ENCODE measurements at regions not wholly inside any gene's neighbourhood (a gene's known extent, or its start where the extent isn't known, plus 50 kb on each side); places are given as distances from the start of the nearest gene placed in this dataset.

DNA sequence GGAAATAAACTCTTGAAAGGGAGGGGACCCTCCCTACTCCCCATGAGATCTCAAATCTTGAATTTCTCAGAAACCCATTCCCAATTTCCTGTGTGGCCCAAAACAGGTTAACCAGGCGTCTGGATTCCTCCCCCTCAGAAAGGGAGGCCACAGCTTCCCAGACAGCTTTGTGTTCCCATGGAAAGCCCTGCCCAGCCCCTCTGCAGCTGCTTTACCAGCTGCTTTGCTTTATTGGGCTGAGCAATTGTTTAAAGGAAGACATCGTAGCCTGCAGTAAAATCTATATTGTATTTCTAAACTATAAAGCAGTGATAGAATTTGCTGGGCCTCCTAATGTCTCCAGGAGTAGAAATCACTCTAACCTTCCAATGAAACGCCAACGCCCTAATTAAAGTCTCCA, 97.4 kb downstream of the CHST1 start:
- Histone ChIP-seq H3K27me3 (no peaks in the 10 kb centered on the region), H3K4me1 (peaks cover 4% of the 10 kb centered on the region), H4K20me1 (ENCODE audit: low read depth) (no peaks in the 10 kb centered on the region), H3K4me3 (no peak overlapping the region), H2AFZ (replicated peaks) (no peak overlapping the region), H3K9me3 (ENCODE audit: low read depth) (no peaks in the 10 kb centered on the region), H3K36me3 (no peaks in the 10 kb centered on the region), H3K27ac (no peak overlapping the region), H3F3A (ENCODE audit: low read depth) (no peaks in the 10 kb centered on the region), H3K79me2 (ENCODE audit: low read depth) (no peaks in the 10 kb centered on the region), H3K9ac (no peak overlapping the region), H3K4me2 (peak overlapping the region; percentile 4)
- Mint-ChIP-seq H3K4me3 (no peak overlapping the region), H3K27me3 (ENCODE audit: insufficient read depth, low read depth) (peaks cover 15% of the 10 kb centered on the region), H3K36me3 (no peaks in the 10 kb centered on the region), H3K9me3 (no peaks in the 10 kb centered on the region), H3K4me1 (no peaks in the 10 kb centered on the region), H3K27ac (no peak overlapping the region)
- DNase-seq (ENCODE audit: low spot score) = no peak
- TF ChIP-seq EZH2phosphoT487 (IDR thresholded peaks at IDR 0.05) = no peak
- TF ChIP-seq, protein P1, sequence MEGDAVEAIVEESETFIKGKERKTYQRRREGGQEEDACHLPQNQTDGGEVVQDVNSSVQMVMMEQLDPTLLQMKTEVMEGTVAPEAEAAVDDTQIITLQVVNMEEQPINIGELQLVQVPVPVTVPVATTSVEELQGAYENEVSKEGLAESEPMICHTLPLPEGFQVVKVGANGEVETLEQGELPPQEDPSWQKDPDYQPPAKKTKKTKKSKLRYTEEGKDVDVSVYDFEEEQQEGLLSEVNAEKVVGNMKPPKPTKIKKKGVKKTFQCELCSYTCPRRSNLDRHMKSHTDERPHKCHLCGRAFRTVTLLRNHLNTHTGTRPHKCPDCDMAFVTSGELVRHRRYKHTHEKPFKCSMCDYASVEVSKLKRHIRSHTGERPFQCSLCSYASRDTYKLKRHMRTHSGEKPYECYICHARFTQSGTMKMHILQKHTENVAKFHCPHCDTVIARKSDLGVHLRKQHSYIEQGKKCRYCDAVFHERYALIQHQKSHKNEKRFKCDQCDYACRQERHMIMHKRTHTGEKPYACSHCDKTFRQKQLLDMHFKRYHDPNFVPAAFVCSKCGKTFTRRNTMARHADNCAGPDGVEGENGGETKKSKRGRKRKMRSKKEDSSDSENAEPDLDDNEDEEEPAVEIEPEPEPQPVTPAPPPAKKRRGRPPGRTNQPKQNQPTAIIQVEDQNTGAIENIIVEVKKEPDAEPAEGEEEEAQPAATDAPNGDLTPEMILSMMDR (IDR thresholded peaks at IDR 0.05) = no peak
- TF ChIP-seq EZH2 (IDR thresholded peaks at IDR 0.05) = no peak

DNA sequence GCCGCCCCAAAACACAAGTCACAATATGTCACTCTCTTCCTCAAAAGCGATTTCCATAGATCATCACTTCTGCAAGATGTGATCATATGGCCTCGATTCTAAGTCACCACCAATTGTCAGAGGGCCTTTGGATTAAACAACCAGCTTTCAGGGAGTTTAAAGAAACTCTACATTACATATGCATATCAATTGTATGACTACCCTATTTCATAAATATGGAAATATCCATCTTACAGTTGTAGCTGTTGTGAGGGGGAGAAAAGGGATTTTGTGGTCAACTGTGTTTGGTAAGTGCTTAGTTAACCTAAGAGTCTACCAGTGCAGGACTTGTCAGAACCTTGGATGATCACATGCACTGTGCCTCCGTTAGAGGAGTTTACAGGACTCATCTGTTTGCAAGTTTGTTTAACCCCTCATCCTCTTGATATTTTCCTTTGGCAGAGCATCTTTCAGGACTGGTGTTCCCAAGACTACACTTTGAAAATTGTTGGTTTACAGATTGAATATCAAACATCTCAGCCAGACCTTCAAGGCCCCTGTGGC, 99.9 kb downstream of the CHST1 start:
- peaks cover 11% of the 10 kb centered on the region for H3K4me1 Mint-ChIP-seq
- H3K4me2 ChIP-seq = no peak overlapping the region
- TF ChIP-seq EZH2 (IDR thresholded peaks at IDR 0.05) (no peak), EZH2phosphoT487 (IDR thresholded peaks at IDR 0.05) (no peak)
- TF ChIP-seq, protein P1 (IDR thresholded peaks at IDR 0.05) = no peak
- H3K4me3 ChIP-seq = no peak overlapping the region
- no peaks in the 10 kb centered on the region for H3K9me3 ChIP-seq (ENCODE audit: low read depth)
- peaks cover 18% of the 10 kb centered on the region for H3K27me3 Mint-ChIP-seq (ENCODE audit: insufficient read depth, low read depth)
- H3K36me3 Mint-ChIP-seq = no peaks in the 10 kb centered on the region
- no peaks in the 10 kb centered on the region for H4K20me1 ChIP-seq (ENCODE audit: low read depth)
- H3K4me1 ChIP-seq = peaks cover 4% of the 10 kb centered on the region
- no peak overlapping the region for H3K4me3 Mint-ChIP-seq
- H2AFZ ChIP-seq (replicated peaks) = no peak overlapping the region
- no peaks in the 10 kb centered on the region for H3K27me3 ChIP-seq
- no peaks in the 10 kb centered on the region for H3K9me3 Mint-ChIP-seq
- no peaks in the 10 kb centered on the region for H3K36me3 ChIP-seq
- DNase-seq (ENCODE audit: low spot score) = no peak
- no peak overlapping the region for H3K27ac ChIP-seq
- H3F3A ChIP-seq (ENCODE audit: low read depth) = no peaks in the 10 kb centered on the region
- H3K9ac ChIP-seq = no peak overlapping the region
- H3K27ac Mint-ChIP-seq = no peak overlapping the region
- no peaks in the 10 kb centered on the region for H3K79me2 ChIP-seq (ENCODE audit: low read depth)

DNA sequence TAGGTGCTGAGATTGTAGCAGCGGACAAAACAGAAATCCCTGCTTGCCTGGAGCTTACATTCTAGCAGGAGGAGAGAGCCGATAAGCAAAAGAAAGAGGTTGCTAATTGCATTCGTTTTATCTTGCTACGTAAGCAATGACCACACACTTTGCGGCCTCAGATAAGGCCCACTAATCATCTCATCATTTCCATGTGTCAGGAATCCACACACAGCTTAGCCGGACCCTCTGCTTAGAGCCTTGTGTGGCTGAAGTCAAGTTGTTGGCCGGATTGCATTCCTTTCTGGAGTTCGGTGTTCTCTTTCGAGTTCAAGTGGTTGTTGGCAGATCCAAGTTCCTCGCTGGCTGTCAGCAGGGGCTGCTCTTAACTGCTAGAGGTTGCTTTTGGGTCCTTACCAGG, 101.6 kb downstream of the CHST1 start:
- Histone ChIP-seq H3K4me2 (no peak overlapping the region), H3F3A (ENCODE audit: low read depth) (no peaks in the 10 kb centered on the region), H4K20me1 (ENCODE audit: low read depth) (no peaks in the 10 kb centered on the region), H3K27ac (no peak overlapping the region), H3K9me3 (ENCODE audit: low read depth) (no peaks in the 10 kb centered on the region), H3K79me2 (ENCODE audit: low read depth) (no peaks in the 10 kb centered on the region), H3K4me1 (peaks cover 4% of the 10 kb centered on the region), H3K9ac (no peak overlapping the region), H2AFZ (replicated peaks) (no peak overlapping the region), H3K4me3 (no peak overlapping the region), H3K36me3 (no peaks in the 10 kb centered on the region), H3K27me3 (no peaks in the 10 kb centered on the region)
- no peaks in the 10 kb centered on the region for H3K9me3 Mint-ChIP-seq
- no peak for DNase-seq (ENCODE audit: low spot score)
- TF ChIP-seq, protein P1 (IDR thresholded peaks at IDR 0.05) = no peak
- no peak for TF ChIP-seq EZH2 (IDR thresholded peaks at IDR 0.05)
- no peak for TF ChIP-seq EZH2phosphoT487 (IDR thresholded peaks at IDR 0.05)
- no peaks in the 10 kb centered on the region for H3K36me3 Mint-ChIP-seq
- no peak overlapping the region for H3K4me3 Mint-ChIP-seq
- peaks cover 19% of the 10 kb centered on the region for H3K4me1 Mint-ChIP-seq
- peaks cover 14% of the 10 kb centered on the region for H3K27me3 Mint-ChIP-seq (ENCODE audit: insufficient read depth, low read depth)
- peak overlapping the region; percentile 41 for H3K27ac Mint-ChIP-seq

Data from neural progenitor cell (in vitro differentiated cells).